Fibroblast of pulmonary artery (primary cell): ENCODE measurements at regions not wholly inside any gene's neighbourhood (a gene's known extent, or its start where the extent isn't known, plus 50 kb on each side); places are given as distances from the start of the nearest gene placed in this dataset.

Experiments used
- DNase-seq: peaks from one replicate; pipeline ENCODE4 v3.0.0-alpha.2; 2010; ENCODE audit warnings: low read depth
- H3K4me3 ChIP-seq: replicated peaks from 2 replicates; pipeline ENCODE4 v1.5.1; 2011; ENCODE audit warnings: low read depth, mild to moderate bottlenecking, control low read depth, low read length, moderate library complexity
- CTCF ChIP-seq: IDR thresholded peaks from 2 replicates; pipeline ENCODE4 v1.5.1; 2011; ENCODE audit warnings: mild to moderate bottlenecking, control low read depth, low read length, inconsistent platforms; ENCODE audit errors: missing control alignments

- DNase-seq, result no peak
- H3K4me3 ChIP-seq, result no peak overlapping the region
- TF ChIP-seq CTCF, result no peak
These were observed 186.7 kb downstream of the USP46 start for GRCh38 chr4:52472444-52472843.

- no peak for TF ChIP-seq CTCF
- H3K4me3 ChIP-seq, result no peak overlapping the region
- DNase-seq, result no peak
These were observed 181.8 kb downstream of the USP46 start for GRCh38 chr4:52477191-52477780.

GRCh38 chr4:52483186-52483890, 175.8 kb downstream of the USP46 start:
- no peak for DNase-seq
- no peak for TF ChIP-seq CTCF
- no peak overlapping the region for H3K4me3 ChIP-seq

- H3K4me3 ChIP-seq, result no peak overlapping the region
- TF ChIP-seq CTCF, result no peak
- DNase-seq, result no peak
These were observed 151.3 kb downstream of the USP46 start for GRCh38 chr4:52507774-52508173.

- DNase-seq, result no peak
- no peak overlapping the region for H3K4me3 ChIP-seq
- TF ChIP-seq CTCF, result no peak
These were observed 148.0 kb downstream of the USP46 start for GRCh38 chr4:52510939-52511565.

GRCh38 chr4:52511825-52512224, 147.3 kb downstream of the USP46 start:
- no peak for TF ChIP-seq CTCF
- H3K4me3 ChIP-seq, result no peak overlapping the region
- DNase-seq, result no peak
